Lower leg skin (tissue), 4 donors: ENCODE measurements at regions not wholly inside any gene's neighbourhood (a gene's known extent, or its start where the extent isn't known, plus 50 kb on each side); places are given as distances from the start of the nearest gene placed in this dataset.

ENCODE experiments used
- DNase-seq, 2 donors: peaks; one replicate each; pipeline ENCODE4 v3.0.0-alpha.2; 2019; ENCODE audit warnings: low spot score in 2 of 2
- H3K4me3 ChIP-seq: fragments of 200-600 bp; sonication (generic); 2 replicates; pipeline ENCODE4 v1.5.1; 2017; ENCODE audit warnings: mild to moderate bottlenecking, low read depth; ENCODE audit not compliant: poor library complexity, severe bottlenecking
- POLR2A ChIP-seq, 2 donors: fragments of 450-650 bp; IDR thresholded peaks; one replicate each; pipeline ENCODE4 v1.6.1; 2016 to 2017; ENCODE audit warnings: antibody characterized with exemption in 2 of 2, mild to moderate bottlenecking in 1 of 2, moderate library complexity in 1 of 2
- WGBS, 2 donors: methylation state at CpG; one replicate each; pipeline ENCODE4 v1.1.5; 2018; 5-methylcytosine and 5-hydroxymethylcytosine counted together
- intact Hi-C: fragments of 100-400 bp; cut with DNase I; formaldehyde crosslinking; loops from one replicate; pipeline ENCODE4 v1.15.0; 2023; ENCODE audit warnings: low total_unique reads
- TF ChIP-seq, protein P1 (sequence below), 3 donors: fragments of 450-650 bp; IDR thresholded peaks; one replicate each; pipeline ENCODE4 v1.5.1; 2016; ENCODE audit warnings: antibody characterized with exemption in 3 of 3, mild to moderate bottlenecking in 3 of 3, moderate library complexity in 2 of 3

DNA sequence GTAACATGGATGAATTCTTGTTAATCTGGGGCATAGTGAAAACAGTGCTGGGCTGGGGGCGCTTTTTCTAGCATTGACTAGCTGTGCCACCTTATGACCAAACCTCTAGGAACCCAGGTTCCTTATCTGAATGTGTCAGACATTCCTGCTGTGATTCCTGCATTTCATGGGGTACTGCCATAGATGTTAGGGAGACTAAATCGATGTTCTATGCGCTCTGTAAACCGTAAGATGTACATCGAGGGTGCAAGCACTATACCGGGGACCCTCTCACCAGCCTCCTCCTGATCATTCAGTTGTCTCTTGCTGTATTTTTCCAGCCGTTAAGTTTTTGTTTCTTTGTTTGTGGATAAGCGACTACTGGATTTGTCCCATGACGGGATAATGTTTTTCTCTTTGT is 170.9 kb upstream of the PARP11 start:
- WGBS, 2 donors = 93 to 94% methylated on average over 9 of the region's 9 CpGs
- TF ChIP-seq, protein P1, sequence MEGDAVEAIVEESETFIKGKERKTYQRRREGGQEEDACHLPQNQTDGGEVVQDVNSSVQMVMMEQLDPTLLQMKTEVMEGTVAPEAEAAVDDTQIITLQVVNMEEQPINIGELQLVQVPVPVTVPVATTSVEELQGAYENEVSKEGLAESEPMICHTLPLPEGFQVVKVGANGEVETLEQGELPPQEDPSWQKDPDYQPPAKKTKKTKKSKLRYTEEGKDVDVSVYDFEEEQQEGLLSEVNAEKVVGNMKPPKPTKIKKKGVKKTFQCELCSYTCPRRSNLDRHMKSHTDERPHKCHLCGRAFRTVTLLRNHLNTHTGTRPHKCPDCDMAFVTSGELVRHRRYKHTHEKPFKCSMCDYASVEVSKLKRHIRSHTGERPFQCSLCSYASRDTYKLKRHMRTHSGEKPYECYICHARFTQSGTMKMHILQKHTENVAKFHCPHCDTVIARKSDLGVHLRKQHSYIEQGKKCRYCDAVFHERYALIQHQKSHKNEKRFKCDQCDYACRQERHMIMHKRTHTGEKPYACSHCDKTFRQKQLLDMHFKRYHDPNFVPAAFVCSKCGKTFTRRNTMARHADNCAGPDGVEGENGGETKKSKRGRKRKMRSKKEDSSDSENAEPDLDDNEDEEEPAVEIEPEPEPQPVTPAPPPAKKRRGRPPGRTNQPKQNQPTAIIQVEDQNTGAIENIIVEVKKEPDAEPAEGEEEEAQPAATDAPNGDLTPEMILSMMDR (IDR thresholded peaks at IDR 0.05) = no peak
- TF ChIP-seq POLR2A (IDR thresholded peaks at IDR 0.05) = no peak
- peak in 1 of 2 donors; percentile 1 for DNase-seq
- H3K4me3 ChIP-seq = no peak overlapping the region
- intact Hi-C loops = no loop called here

DNA sequence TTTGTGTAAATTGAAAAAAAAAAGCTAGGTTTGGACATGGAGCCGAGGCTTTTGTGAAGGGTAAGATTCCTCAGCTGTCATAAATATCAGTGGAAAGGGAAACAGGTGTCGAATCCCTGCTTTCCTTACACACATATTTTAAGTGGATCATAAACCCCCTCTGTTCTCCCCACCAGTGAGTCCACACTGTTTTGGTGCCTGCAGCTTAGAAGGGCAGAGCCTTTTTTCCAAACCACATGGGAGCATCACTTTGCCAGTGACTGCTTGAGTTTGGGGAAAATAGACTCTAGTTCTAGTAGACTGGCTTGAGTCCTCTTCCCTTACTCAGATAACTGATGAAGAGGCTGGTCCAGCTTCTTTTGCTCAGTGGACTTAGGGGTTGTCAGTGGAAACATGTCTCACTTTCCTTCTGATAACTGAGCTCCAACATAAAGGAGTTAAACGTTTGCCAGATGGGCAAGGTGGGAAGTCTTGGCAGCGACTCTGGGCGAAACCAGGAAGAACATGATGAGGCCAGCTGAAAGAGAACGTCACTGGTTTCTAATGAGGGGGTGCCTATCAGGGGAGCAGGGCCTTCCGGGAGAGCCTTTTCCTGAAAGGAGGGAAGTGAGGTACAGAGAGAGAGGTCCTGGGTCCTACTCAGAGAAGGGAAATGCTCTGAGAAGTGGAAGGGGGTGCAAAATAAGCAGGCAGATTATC is 168.1 kb upstream of the PARP11 start:
- DNase-seq = peak in 1 of 2 donors; percentile 57
- WGBS, 2 donors = 38 to 54% methylated on average over 7 of the region's 7 CpGs
- H3K4me3 ChIP-seq = no peak overlapping the region
- intact Hi-C loops = no loop called here
- TF ChIP-seq, protein P1 (IDR thresholded peaks at IDR 0.05) = no peak
- TF ChIP-seq POLR2A (IDR thresholded peaks at IDR 0.05) = no peak

DNA sequence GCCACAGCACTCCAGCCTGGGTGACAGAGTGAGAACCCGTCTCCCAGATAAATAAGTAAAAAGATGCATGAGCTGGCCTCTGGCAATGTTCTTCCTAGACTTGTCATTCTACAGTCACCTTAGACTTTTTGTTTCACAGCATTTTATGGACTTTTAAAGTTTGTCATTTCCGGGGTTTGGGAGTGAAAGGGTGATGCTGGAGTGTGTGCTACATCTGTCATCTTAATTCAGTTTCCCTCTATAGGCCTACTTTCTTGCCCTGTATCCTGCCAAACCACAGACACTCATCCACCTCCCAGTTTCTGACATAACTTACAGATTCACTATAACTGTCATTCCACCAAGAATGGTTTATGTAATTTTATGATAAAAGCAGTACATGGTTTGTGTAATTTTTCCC is 166.7 kb upstream of the PARP11 start:
- intact Hi-C loops = no loop called here
- TF ChIP-seq POLR2A (IDR thresholded peaks at IDR 0.05) = no peak
- TF ChIP-seq, protein P1 (IDR thresholded peaks at IDR 0.05) = no peak
- DNase-seq = no peak
- WGBS, 2 donors = 84% methylated on average over 2 of the region's 2 CpGs
- H3K4me3 ChIP-seq = no peak overlapping the region

DNA sequence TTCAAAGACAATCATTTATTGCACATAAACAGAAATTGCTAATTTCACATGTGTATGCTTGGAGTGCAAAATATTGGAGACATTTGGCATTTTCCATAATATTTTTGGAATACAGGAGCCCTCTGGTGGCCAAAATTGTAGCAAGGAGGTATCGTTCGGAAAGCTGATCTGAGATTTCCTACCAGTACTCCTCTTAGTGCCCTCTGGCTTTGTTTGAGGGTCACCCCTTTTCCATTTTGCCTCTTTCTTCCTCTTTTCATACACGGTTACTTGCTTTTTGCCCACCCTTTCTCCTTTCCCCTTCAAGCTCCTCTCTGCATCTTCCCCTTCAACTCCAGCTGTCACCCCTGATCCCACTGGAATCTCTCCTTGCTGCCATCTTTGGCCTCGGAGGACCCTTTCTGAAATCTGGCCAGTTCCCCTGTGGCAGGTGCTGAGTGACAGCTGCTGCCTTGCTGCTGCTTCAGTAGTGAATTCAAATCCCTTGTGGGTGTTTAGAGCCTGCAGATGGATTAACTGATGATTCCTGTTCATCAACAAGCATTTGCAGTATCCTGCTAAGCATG is 164.6 kb upstream of the PARP11 start:
- no peak overlapping the region for H3K4me3 ChIP-seq
- intact Hi-C loops = no loop called here
- 14 to 21% methylated on average over 4 of the region's 4 CpGs for WGBS, 2 donors
- DNase-seq = peak in 1 of 2 donors; percentile 27
- TF ChIP-seq POLR2A (IDR thresholded peaks at IDR 0.05) = no peak
- TF ChIP-seq, protein P1 (IDR thresholded peaks at IDR 0.05) = peak in 1 of 3 donors; percentile 50

DNA sequence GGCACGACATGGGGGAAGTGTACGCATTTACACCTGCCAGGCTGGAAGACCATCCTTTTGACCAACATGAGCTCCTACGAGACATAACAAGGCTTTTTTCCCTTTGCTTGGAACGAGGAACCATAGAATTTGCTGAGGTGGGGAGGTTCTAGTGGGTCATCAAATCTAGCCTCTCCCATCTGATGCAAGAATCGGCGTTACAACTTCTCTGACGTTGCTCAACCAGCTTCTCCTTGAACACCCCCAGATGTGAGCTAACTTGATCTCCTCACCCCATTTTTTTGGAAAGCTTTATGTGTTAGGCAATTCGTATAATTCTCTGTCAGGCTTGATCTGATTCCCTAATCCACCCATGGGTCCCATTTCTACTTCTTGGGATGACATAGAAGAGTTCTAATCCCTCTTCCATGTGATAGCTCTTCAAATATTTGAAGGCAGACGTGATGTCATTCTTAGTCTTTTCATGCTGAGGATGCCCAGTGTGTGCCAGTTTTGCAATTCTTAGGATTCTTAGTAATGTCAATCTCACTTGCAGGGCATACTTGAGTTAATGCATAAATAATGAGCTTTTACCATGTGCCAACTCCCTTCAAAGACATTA is 163.6 kb upstream of the PARP11 start:
- WGBS, 2 donors = 80 to 81% methylated on average over 9 of the region's 9 CpGs
- no peak overlapping the region for H3K4me3 ChIP-seq
- TF ChIP-seq, protein P1 (IDR thresholded peaks at IDR 0.05) = no peak
- no peak for TF ChIP-seq POLR2A (IDR thresholded peaks at IDR 0.05)
- DNase-seq = no peak
- intact Hi-C loops = no loop called here
